ENCODE measurements at regions not wholly inside any gene's neighbourhood (a gene's known extent, or its start where the extent isn't known, plus 50 kb on each side); places are given as distances from the start of the nearest gene placed in this dataset.
A peak's percentile ranks its signal among the peaks of the same experiment; 100 is the strongest.

- DNase-seq (ENCODE audit: low spot score): no peak
- in situ Hi-C loops (cut with HindIII; ENCODE audit: low sequenced_read_pairs): no loop called here
These were observed 721.0 kb upstream of the NDST4 start for GRCh38 chr4:115834441-115834840.

GRCh38 chr4:115824630-115825029 is 711.2 kb upstream of the NDST4 start:
- DNase-seq (ENCODE audit: low spot score): no peak
- in situ Hi-C loops (cut with HindIII; ENCODE audit: low sequenced_read_pairs): no loop called here

- DNase-seq (ENCODE audit: low spot score): no peak
- in situ Hi-C loops (cut with HindIII; ENCODE audit: low sequenced_read_pairs): no loop called here
These were observed 690.4 kb upstream of the NDST4 start for GRCh38 chr4:115803825-115804224.

- no peak for DNase-seq (ENCODE audit: low spot score)
- in situ Hi-C loops (cut with HindIII; ENCODE audit: low sequenced_read_pairs): no loop called here
These were observed 677.4 kb upstream of the NDST4 start for GRCh38 chr4:115790812-115791211.

- DNase-seq (ENCODE audit: low spot score): no peak
- in situ Hi-C loops (cut with HindIII; ENCODE audit: low sequenced_read_pairs): no loop called here
These were observed 668.2 kb upstream of the NDST4 start for GRCh38 chr4:115781528-115782146.

DNA sequence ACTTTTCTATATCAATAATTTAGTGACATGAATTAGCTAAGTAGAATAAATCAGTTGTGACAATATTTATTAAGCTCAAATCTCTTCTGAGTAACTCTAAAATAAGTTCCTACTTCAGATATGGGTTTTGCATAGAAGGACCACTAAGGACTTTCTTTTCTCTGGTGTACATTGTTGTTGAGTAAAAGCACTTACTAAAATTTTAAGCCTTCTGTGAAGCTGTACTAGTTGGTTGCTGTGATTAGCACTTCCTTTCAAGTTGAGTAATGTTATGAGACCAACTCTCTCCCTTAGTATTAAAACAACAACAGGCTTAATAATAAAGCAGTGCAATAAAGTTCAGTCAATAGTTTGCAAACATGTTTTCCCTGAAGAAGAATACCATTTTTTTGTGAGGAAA is 667.4 kb upstream of the NDST4 start:
- in situ Hi-C loops (cut with HindIII; ENCODE audit: low sequenced_read_pairs): no loop called here
- no peak for DNase-seq (ENCODE audit: low spot score)

DNA sequence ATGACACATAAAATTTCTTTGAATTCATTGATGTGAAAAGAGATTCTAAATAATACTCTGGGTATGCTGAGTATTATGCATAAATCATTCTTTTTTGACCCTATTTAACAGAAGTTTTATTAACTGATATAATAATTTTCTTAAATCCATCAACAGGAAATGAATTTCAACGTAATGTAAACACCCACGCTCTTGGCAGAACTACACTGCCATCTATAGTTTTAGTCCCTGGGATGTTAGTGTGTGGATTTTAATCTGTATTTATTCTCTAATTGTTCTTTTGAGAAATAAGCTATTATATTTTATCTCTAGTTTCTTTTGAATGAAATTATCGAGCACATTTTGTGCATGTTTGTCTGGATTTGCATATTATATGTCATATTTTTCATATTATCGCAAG is 666.8 kb upstream of the NDST4 start:
- in situ Hi-C loops (cut with HindIII; ENCODE audit: low sequenced_read_pairs): no loop called here

DNA sequence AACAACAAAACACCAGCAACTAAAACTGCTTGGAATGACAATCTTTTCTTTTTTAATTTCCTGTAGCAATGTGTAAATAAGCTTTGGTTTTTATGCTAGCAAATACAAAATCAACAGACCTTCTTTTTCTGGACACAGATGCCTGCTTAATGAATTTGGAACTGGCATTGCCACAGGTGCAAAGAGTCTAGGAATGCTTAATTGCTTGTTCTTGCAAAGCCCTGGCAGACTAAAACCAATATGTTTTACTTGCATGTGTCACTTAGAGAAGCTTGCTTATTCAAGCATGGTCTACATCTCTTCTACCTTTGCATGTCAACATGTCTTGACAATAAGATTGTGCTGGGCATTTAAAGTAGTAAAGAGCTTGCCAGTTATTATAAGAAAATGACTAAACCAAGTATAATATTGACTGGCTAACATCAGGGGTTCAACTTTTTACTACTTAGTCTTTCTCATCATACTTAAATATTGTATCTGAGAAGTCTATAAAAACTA is 656.7 kb upstream of the NDST4 start:
- peak; percentile 92 for DNase-seq (ENCODE audit: low spot score)
- in situ Hi-C loops (cut with HindIII; ENCODE audit: low sequenced_read_pairs): no loop called here

More for the DNA sequence above, 666.8 kb upstream of the NDST4 start:
- no peak for DNase-seq (ENCODE audit: low spot score)

DNA sequence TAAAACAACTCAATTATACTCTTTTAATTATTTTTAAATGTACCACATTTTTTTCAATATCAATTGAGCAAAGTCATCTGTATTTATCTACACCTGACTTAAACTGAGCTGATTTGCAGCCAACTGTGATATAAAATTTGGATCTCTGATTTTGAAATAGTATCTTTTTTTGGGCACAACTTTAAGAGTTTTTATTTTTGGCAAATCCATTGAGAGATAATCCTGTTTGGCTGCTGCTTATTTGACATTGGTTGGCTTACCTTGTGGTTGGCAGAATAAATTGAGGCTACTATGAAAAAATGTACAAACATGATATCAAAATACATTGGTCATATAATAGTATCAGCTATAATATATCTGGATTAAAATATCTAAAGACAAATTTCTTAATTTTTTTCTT is 656.0 kb upstream of the NDST4 start:
- in situ Hi-C loops (cut with HindIII; ENCODE audit: low sequenced_read_pairs): no loop called here
- peak; percentile 50 for DNase-seq (ENCODE audit: low spot score)

DNA sequence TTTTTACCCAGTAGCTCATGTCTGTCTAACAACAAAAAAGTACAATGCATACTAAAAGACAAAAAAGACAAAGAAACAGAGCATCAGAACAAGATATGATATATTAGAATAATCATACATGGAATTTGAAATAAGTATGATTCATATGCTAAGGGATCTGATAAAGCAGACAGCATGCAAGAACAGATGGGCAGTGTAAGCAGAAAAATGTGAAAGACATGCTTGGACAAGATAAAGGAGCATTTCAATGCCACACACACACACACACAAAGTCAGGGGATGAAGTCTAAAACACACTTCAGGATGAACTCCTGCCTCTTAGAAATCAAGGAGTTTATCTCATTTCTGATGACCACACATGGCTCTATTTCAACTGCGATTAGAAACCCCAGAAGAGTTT is 649.6 kb upstream of the NDST4 start:
- in situ Hi-C loops (cut with HindIII; ENCODE audit: low sequenced_read_pairs): no loop called here

DNA sequence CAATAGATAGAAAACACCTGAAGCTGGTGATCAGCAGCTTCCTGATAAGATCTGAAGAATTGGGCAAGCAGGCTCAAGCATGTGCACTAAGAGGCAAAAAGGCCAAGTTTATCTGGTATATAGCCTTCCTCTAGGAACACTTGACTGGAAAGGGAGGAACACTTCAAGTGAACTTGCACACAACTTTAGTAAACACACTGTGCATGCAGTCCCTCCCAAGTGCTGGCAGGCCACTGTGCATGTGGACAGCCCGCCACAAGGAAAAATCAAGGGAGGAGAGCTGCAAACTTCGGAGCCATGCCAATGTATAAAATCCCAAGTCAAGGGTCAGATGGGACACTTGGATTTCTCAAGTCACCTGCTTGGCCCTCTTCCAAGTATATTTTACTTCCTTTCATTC is 645.8 kb upstream of the NDST4 start:
- DNase-seq (ENCODE audit: low spot score): no peak
- in situ Hi-C loops (cut with HindIII; ENCODE audit: low sequenced_read_pairs): no loop called here

More for the DNA sequence above, 649.6 kb upstream of the NDST4 start:
- DNase-seq (ENCODE audit: low spot score): no peak

DNA sequence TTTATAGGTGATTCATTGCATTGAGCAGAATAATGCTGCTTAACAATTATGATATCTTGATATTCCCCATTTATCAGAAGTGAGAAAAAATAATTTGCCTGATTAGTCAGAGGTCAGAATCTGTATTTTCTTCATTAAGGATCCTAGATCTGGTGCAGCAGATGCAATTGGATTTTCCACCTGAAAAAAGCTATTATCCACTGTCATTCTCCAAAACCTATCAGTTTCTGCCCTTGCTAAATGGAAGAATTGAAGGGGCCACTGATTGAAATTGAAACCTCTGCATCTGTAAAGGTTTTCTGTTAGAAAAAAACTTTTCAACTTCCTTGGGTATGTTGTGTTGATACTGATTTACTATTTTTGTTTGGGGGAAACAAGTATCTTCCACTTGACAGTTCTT is 636.0 kb upstream of the NDST4 start:
- DNase-seq (ENCODE audit: low spot score): no peak
- in situ Hi-C loops (cut with HindIII; ENCODE audit: low sequenced_read_pairs): no loop called here

- DNase-seq (ENCODE audit: low spot score): no peak
- in situ Hi-C loops (cut with HindIII; ENCODE audit: low sequenced_read_pairs): no loop called here
These were observed 627.4 kb upstream of the NDST4 start for GRCh38 chr4:115740806-115741205.

GRCh38 chr4:115729739-115730266 is 616.4 kb upstream of the NDST4 start:
- no peak for DNase-seq (ENCODE audit: low spot score)
- in situ Hi-C loops (cut with HindIII; ENCODE audit: low sequenced_read_pairs): no loop called here

- DNase-seq (ENCODE audit: low spot score): no peak
- in situ Hi-C loops (cut with HindIII; ENCODE audit: low sequenced_read_pairs): no loop called here
These were observed 610.2 kb upstream of the NDST4 start for GRCh38 chr4:115723621-115724020.

DNA sequence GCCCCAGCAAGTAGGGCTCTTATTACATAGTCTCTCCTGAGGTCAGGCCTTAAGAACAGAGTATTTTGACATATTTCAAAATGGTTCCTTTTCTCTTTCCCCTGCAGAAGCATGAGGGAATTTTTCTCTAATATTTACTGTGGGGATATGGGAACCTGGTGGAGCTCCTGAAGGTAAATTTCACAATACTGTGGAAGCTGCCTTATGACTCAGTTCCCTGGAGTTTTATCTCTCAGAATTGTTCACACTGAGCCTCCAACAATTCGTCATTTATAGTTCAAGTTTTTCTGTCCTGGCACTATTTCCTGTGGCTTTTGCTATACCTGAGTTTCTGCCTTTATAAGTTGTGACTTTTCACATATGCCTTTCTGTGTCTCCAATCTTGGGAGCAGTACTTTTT is 607.2 kb upstream of the NDST4 start:
- in situ Hi-C loops (cut with HindIII; ENCODE audit: low sequenced_read_pairs): no loop called here
- DNase-seq (ENCODE audit: low spot score): no peak

DNA sequence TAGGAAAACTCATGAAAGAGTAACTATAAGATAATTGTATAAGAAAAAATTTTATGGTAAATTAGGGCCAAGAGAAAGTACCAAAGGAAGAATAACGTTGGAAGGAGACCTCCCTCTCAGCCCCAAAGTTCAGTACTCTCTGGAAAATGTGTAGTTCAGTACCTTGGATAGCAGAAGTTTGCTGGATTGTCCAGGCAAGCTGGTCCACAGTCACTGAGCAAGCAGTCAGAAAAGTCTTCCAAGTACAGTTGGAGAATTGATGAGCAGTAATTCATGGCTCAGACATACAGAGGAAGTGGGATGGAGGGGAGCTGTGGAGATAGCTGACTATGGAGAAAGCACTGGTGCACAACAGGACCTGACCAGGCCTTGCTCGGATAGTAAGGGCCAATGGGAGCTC is 598.2 kb upstream of the NDST4 start:
- in situ Hi-C loops (cut with HindIII; ENCODE audit: low sequenced_read_pairs): no loop called here
- no peak for DNase-seq (ENCODE audit: low spot score)

DNA sequence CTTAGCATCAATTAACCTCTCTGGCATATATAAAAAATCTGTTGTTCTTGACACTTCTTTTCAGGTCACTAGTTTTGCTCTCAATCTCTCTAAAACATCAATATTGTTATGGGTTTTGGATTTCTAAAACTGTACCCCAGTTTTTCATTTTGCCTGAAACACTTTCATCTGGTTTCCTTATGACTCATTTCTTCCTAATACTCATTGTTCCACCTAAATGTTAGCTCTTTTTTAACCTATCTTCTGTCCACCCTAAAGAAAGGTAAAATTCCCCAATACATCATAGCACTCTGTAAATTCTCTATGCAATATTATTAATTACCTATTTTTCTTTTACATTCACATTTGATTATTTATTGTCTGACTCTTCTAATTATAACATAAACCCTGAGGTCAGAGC is 575.5 kb upstream of the NDST4 start:
- in situ Hi-C loops (cut with HindIII; ENCODE audit: low sequenced_read_pairs): no loop called here
- DNase-seq (ENCODE audit: low spot score): no peak

GRCh38 chr4:115687052-115687755 is 573.8 kb upstream of the NDST4 start:
- in situ Hi-C loops (cut with HindIII; ENCODE audit: low sequenced_read_pairs): no loop called here
- DNase-seq (ENCODE audit: low spot score): no peak

GRCh38 chr4:115678425-115678941 is 565.1 kb upstream of the NDST4 start:
- in situ Hi-C loops (cut with HindIII; ENCODE audit: low sequenced_read_pairs): no loop called here
- no peak for DNase-seq (ENCODE audit: low spot score)

- no peak for DNase-seq (ENCODE audit: low spot score)
- in situ Hi-C loops (cut with HindIII; ENCODE audit: low sequenced_read_pairs): no loop called here
These were observed 562.3 kb upstream of the NDST4 start for GRCh38 chr4:115675719-115676118.
